ENCODE measurements at regions not wholly inside any gene's neighbourhood (a gene's known extent, or its start where the extent isn't known, plus 50 kb on each side); places are given as distances from the start of the nearest gene placed in this dataset.
A peak's percentile ranks its signal among the peaks of the same experiment; 100 is the strongest.

DNA sequence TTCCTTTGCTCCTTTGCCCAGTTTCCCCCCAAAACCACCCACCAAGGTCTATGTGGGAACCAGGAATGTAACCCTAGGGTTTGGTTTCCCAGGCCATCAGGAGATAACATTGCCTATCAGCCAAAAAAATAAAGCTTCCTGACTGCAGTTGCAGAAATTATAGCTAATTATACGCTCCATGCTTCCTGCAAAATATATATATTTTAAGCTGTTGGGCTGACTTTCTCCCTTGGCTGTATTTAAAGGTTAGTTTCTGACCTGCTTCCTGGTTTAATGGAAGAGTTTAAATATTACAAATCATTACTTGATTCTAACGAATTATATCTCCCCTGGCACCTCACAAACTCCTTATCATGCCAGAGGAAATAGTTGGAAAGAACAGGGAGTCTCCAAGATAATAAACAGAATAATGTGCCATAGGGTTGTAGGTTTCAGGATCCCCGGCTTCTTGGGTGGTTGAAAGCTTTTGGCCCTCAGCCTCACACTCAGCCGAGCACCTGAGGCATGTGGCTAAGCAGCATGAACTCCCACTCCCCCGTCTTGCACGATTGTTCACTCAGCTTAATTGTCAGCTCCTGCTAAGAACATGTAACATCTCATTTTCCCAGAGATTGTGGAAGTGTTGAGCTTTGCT is 79.9 kb downstream of the FZD1 start:
- peak overlapping the region; percentile 96 for H3K27ac ChIP-seq (ENCODE audit: low read depth, low read length, poor library complexity, severe bottlenecking)
- no peaks in the 10 kb centered on the region for H3K36me3 ChIP-seq (ENCODE audit: insufficient read depth, low read length)
- peak overlapping the region; percentile 36; the same call in 1 of the 2 replicates for H2AFZ ChIP-seq (ENCODE audit: low read length)
- H3K4me3 ChIP-seq (ENCODE audit: low read depth, low read length, poor library complexity, severe bottlenecking) = peak overlapping the region; percentile 37
- no peaks in the 10 kb centered on the region for H3K79me2 ChIP-seq (ENCODE audit: insufficient read depth, low read length)
- H3K4me1 ChIP-seq (ENCODE audit: insufficient read depth, low read length, severe bottlenecking) = peaks cover 65% of the 10 kb centered on the region
- H3K4me2 ChIP-seq (ENCODE audit: low read length) = peak overlapping the region; percentile 59
- H3K27me3 ChIP-seq (ENCODE audit: insufficient read depth, low read length) = no peaks in the 10 kb centered on the region
- H4K20me1 ChIP-seq (ENCODE audit: insufficient read depth, low read length) = no peaks in the 10 kb centered on the region
- no peak for TF ChIP-seq EZH2 (IDR thresholded peaks at IDR 0.05; ENCODE audit: borderline replicate concordance, low read length)
- TF ChIP-seq, protein P1, sequence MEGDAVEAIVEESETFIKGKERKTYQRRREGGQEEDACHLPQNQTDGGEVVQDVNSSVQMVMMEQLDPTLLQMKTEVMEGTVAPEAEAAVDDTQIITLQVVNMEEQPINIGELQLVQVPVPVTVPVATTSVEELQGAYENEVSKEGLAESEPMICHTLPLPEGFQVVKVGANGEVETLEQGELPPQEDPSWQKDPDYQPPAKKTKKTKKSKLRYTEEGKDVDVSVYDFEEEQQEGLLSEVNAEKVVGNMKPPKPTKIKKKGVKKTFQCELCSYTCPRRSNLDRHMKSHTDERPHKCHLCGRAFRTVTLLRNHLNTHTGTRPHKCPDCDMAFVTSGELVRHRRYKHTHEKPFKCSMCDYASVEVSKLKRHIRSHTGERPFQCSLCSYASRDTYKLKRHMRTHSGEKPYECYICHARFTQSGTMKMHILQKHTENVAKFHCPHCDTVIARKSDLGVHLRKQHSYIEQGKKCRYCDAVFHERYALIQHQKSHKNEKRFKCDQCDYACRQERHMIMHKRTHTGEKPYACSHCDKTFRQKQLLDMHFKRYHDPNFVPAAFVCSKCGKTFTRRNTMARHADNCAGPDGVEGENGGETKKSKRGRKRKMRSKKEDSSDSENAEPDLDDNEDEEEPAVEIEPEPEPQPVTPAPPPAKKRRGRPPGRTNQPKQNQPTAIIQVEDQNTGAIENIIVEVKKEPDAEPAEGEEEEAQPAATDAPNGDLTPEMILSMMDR (IDR thresholded peaks at IDR 0.05; ENCODE audit: low read length) = no peak
- peak overlapping the region; percentile 47 for H3K9ac ChIP-seq (ENCODE audit: low read length)
- H3K9me2 ChIP-seq (ENCODE audit: low read depth, low read length) = no peaks in the 10 kb centered on the region
- H3K9me3 ChIP-seq (ENCODE audit: low read length) = no peaks in the 10 kb centered on the region
- no peaks in the 10 kb centered on the region for H3F3A ChIP-seq (ENCODE audit: insufficient read depth, low read length)

DNA sequence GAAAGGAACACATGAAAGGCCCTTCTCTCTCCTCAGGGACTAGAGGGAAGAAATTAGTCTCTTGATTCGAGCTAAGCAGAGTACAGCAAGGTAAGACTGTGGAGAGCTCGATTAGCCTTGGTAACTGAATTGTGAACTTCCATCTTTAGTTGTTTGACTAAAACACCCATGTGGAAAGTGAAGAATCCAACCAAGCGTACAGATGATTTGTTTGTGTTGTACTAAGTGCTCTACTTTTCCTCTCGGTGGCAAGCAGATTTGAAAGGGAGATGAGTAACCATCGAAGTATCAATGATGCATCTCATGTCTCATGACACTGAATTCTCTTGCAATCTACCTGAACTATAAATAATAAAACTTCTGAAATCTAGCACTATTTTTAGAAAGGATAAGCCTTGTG is 80.7 kb downstream of the FZD1 start:
- Histone ChIP-seq H3K4me3 (ENCODE audit: low read depth, low read length, poor library complexity, severe bottlenecking) (peak overlapping the region; percentile 37), H3K4me1 (ENCODE audit: insufficient read depth, low read length, severe bottlenecking) (peaks cover 68% of the 10 kb centered on the region), H3K9ac (ENCODE audit: low read length) (peak overlapping the region; percentile 47)

DNA sequence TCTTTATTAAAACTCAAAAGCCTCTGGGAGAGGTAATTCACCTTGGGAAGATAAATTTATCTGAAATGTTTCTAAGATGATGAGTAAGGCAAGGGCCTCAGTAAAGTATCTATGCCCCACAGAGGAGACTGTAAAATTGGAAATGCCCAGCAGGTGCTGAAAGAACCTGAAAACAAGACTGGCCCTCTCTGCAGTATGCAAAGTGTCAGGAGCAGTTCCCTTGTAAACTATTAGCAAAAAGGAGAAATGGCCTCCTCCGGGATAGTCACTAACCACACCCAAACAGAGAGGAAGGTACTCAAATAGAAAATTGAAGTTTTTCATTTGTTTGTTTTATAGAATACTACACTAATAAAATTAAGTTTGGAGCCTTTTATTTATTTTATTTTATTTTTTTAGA is 81.2 kb downstream of the FZD1 start:
- Histone ChIP-seq H3K9me2 (ENCODE audit: low read depth, low read length) (no peaks in the 10 kb centered on the region), H2AFZ (ENCODE audit: low read length) (peak overlapping the region; percentile 17), H3K4me3 (ENCODE audit: low read depth, low read length, poor library complexity, severe bottlenecking) (peak overlapping the region; percentile 37), H3K9ac (ENCODE audit: low read length) (peak overlapping the region; percentile 47), H3K36me3 (ENCODE audit: insufficient read depth, low read length) (no peaks in the 10 kb centered on the region), H3F3A (ENCODE audit: insufficient read depth, low read length) (no peaks in the 10 kb centered on the region), H4K20me1 (ENCODE audit: insufficient read depth, low read length) (no peaks in the 10 kb centered on the region), H3K9me3 (ENCODE audit: low read length) (no peaks in the 10 kb centered on the region), H3K4me1 (ENCODE audit: insufficient read depth, low read length, severe bottlenecking) (peaks cover 73% of the 10 kb centered on the region), H3K4me2 (ENCODE audit: low read length) (peak overlapping the region; percentile 59), H3K27me3 (ENCODE audit: insufficient read depth, low read length) (no peaks in the 10 kb centered on the region), H3K27ac (ENCODE audit: low read depth, low read length, poor library complexity, severe bottlenecking) (peak overlapping the region; percentile 96), H3K79me2 (ENCODE audit: insufficient read depth, low read length) (no peaks in the 10 kb centered on the region)
- TF ChIP-seq, protein P1 (IDR thresholded peaks at IDR 0.05; ENCODE audit: low read length) = peak; percentile 41; the same call in 1 of the 2 replicates
- no peak for TF ChIP-seq EZH2 (IDR thresholded peaks at IDR 0.05; ENCODE audit: borderline replicate concordance, low read length)

More for the DNA sequence above, 80.7 kb downstream of the FZD1 start:
- H3K79me2 ChIP-seq (ENCODE audit: insufficient read depth, low read length) = no peaks in the 10 kb centered on the region
- peak overlapping the region; percentile 96 for H3K27ac ChIP-seq (ENCODE audit: low read depth, low read length, poor library complexity, severe bottlenecking)
- H3K9me3 ChIP-seq (ENCODE audit: low read length) = no peaks in the 10 kb centered on the region
- no peak for TF ChIP-seq EZH2 (IDR thresholded peaks at IDR 0.05; ENCODE audit: borderline replicate concordance, low read length)
- TF ChIP-seq, protein P1 (IDR thresholded peaks at IDR 0.05; ENCODE audit: low read length) = no peak
- H3K4me2 ChIP-seq (ENCODE audit: low read length) = peak overlapping the region; percentile 59
- H4K20me1 ChIP-seq (ENCODE audit: insufficient read depth, low read length) = no peaks in the 10 kb centered on the region
- no peaks in the 10 kb centered on the region for H3K9me2 ChIP-seq (ENCODE audit: low read depth, low read length)
- no peaks in the 10 kb centered on the region for H3K36me3 ChIP-seq (ENCODE audit: insufficient read depth, low read length)
- H2AFZ ChIP-seq (ENCODE audit: low read length) = peak overlapping the region; percentile 17
- no peaks in the 10 kb centered on the region for H3K27me3 ChIP-seq (ENCODE audit: insufficient read depth, low read length)
- no peaks in the 10 kb centered on the region for H3F3A ChIP-seq (ENCODE audit: insufficient read depth, low read length)

Data from OCI-LY1 (cell line).